ENCODE measurements at regions not wholly inside any gene's neighbourhood (a gene's known extent, or its start where the extent isn't known, plus 50 kb on each side); places are given as distances from the start of the nearest gene placed in this dataset.

DNA sequence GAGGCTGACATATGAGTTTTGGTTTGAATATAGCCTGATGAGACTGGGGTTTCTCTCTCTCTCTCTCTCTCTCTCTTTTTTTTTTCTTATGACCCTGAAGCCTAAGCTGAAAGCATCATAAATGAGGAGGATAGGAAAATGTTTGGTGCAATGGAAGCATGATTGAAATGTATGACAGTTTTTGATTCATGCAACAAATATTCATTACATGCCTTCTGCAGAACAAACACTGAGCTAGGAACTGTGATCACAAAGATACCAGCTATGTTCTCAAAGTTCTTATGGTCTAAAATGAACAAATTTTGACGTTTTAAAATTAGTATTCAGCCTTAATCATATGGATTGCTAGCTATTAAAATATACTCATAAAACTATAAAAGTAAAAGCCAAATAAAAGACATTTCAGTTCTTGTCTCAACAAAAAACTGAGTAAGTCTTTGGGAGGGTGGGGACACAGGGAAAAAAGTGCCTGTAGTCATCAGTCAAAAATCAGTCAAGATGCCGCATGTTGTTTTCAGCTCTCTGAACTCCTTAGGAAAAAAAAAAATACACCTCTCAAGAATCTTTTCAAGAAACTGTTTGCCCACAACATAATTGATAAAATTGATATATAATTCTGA is 57.2 kb downstream of the NKX6-1 start:
- TF ChIP-seq, protein P1, sequence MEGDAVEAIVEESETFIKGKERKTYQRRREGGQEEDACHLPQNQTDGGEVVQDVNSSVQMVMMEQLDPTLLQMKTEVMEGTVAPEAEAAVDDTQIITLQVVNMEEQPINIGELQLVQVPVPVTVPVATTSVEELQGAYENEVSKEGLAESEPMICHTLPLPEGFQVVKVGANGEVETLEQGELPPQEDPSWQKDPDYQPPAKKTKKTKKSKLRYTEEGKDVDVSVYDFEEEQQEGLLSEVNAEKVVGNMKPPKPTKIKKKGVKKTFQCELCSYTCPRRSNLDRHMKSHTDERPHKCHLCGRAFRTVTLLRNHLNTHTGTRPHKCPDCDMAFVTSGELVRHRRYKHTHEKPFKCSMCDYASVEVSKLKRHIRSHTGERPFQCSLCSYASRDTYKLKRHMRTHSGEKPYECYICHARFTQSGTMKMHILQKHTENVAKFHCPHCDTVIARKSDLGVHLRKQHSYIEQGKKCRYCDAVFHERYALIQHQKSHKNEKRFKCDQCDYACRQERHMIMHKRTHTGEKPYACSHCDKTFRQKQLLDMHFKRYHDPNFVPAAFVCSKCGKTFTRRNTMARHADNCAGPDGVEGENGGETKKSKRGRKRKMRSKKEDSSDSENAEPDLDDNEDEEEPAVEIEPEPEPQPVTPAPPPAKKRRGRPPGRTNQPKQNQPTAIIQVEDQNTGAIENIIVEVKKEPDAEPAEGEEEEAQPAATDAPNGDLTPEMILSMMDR (IDR thresholded peaks at IDR 0.05), result no peak
- no peak overlapping the region for H3K27ac Mint-ChIP-seq (ENCODE audit: unreplicated experiment)
- no peaks in the 10 kb centered on the region for H3K4me1 Mint-ChIP-seq (ENCODE audit: low read depth)
- peaks cover 19% of the 10 kb centered on the region for H3K27me3 Mint-ChIP-seq (ENCODE audit: low read depth)
- no peaks in the 10 kb centered on the region for H3K9me3 Mint-ChIP-seq (ENCODE audit: low read depth)
- H3K4me3 Mint-ChIP-seq (ENCODE audit: unreplicated experiment), result no peak overlapping the region
- H3K36me3 Mint-ChIP-seq (ENCODE audit: low read depth), result no peaks in the 10 kb centered on the region
- DNase-seq (ENCODE audit: low spot score), result no peak

- peaks cover 20% of the 10 kb centered on the region for H3K27me3 Mint-ChIP-seq (ENCODE audit: low read depth)
- no peaks in the 10 kb centered on the region for H3K9me3 Mint-ChIP-seq (ENCODE audit: low read depth)
- no peak for DNase-seq (ENCODE audit: low spot score)
- H3K4me3 Mint-ChIP-seq (ENCODE audit: unreplicated experiment), result no peak overlapping the region
- no peaks in the 10 kb centered on the region for H3K36me3 Mint-ChIP-seq (ENCODE audit: low read depth)
- no peaks in the 10 kb centered on the region for H3K4me1 Mint-ChIP-seq (ENCODE audit: low read depth)
- no peak overlapping the region for H3K27ac Mint-ChIP-seq (ENCODE audit: unreplicated experiment)
- TF ChIP-seq, protein P1 (IDR thresholded peaks at IDR 0.05), result no peak
Measured at GRCh38 chr4:84439996-84440395, 59.1 kb downstream of the NKX6-1 start.

DNA sequence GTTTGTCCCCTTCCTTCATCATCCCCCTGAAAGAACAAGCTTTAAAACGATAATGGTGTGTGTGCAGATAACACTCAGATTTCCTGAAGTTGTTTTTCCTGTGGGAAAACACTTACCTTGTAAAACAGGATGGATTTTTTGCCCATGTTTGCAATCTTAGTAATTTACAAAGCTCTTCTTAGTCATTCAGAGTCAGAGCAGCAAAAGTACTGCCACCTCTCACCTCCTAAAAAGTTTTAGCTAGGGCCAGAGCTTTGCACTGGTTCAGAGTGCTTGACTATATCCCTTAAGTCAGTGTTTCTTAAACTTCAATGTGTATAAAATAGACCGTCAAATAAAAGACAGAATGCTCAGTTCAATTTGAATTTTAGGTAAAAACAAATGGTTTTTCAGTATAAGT is 62.3 kb downstream of the NKX6-1 start:
- Mint-ChIP-seq H3K9me3 (ENCODE audit: low read depth) (no peaks in the 10 kb centered on the region), H3K27me3 (ENCODE audit: low read depth) (peaks cover 14% of the 10 kb centered on the region), H3K4me3 (ENCODE audit: unreplicated experiment) (no peak overlapping the region), H3K36me3 (ENCODE audit: low read depth) (no peaks in the 10 kb centered on the region), H3K27ac (ENCODE audit: unreplicated experiment) (no peak overlapping the region), H3K4me1 (ENCODE audit: low read depth) (no peaks in the 10 kb centered on the region)
- TF ChIP-seq, protein P1 (IDR thresholded peaks at IDR 0.05), result no peak
- DNase-seq (ENCODE audit: low spot score), result no peak

DNA sequence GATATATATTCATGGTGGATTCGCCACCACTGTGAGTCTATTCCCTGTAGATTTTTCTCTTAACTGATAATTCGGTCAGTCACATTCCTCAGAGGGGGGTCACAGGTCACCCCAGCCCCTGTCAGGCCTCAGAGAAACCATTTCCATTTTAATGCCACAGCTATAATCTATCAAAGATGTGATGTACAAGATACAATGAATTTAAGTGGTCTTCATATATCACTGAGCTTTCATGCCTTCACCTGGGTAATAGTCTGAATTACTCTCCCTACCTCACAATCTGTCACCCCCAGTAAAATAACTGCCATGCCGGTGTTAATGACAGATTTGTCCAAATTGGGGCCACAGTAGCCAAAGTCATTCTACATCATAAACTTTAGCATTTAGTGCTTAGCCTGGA is 64.7 kb downstream of the NKX6-1 start:
- TF ChIP-seq, protein P1 (IDR thresholded peaks at IDR 0.05), result no peak
- Mint-ChIP-seq H3K4me3 (ENCODE audit: unreplicated experiment) (no peak overlapping the region), H3K9me3 (ENCODE audit: low read depth) (no peaks in the 10 kb centered on the region), H3K27ac (ENCODE audit: unreplicated experiment) (no peak overlapping the region), H3K4me1 (ENCODE audit: low read depth) (no peaks in the 10 kb centered on the region), H3K27me3 (ENCODE audit: low read depth) (peaks cover 12% of the 10 kb centered on the region), H3K36me3 (ENCODE audit: low read depth) (no peaks in the 10 kb centered on the region)
- DNase-seq (ENCODE audit: low spot score), result no peak

DNA sequence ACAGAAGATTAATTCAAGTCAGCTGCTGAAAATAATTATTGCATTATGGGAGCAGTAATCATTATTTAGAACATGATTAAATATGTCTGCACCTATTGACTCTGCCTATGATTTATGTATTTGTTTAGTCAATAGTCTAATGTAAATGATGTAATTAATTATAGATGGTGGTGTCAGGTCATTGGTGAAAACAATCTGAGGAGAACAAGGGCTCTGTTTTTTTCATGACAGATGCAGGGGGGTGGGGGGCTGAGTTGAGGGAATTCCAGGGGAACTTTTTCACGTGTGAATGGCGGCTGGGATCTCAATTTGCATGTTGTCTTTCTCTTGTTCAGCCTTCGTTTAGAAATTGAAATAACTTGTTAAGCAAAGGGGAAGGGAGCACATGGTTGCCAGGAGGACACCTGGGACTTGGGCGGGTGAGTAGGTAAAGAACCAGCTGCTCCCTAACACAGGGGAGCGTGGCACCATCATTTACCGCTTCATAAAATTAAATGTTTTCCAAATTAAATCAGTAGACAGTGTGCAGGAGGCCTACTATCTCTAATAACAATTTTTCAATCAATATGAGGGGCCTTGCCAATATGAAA is 65.4 kb downstream of the NKX6-1 start:
- no peaks in the 10 kb centered on the region for H3K4me1 Mint-ChIP-seq (ENCODE audit: low read depth)
- H3K36me3 Mint-ChIP-seq (ENCODE audit: low read depth), result no peaks in the 10 kb centered on the region
- H3K27ac Mint-ChIP-seq (ENCODE audit: unreplicated experiment), result no peak overlapping the region
- no peaks in the 10 kb centered on the region for H3K9me3 Mint-ChIP-seq (ENCODE audit: low read depth)
- H3K27me3 Mint-ChIP-seq (ENCODE audit: low read depth), result peaks cover 12% of the 10 kb centered on the region
- no peak overlapping the region for H3K4me3 Mint-ChIP-seq (ENCODE audit: unreplicated experiment)
- TF ChIP-seq, protein P1 (IDR thresholded peaks at IDR 0.05), result no peak
- DNase-seq (ENCODE audit: low spot score), result no peak

All from chondrocyte (in vitro differentiated cells).